ENCODE measurements at regions not wholly inside any gene's neighbourhood (a gene's known extent, or its start where the extent isn't known, plus 50 kb on each side); places are given as distances from the start of the nearest gene placed in this dataset.

DNA sequence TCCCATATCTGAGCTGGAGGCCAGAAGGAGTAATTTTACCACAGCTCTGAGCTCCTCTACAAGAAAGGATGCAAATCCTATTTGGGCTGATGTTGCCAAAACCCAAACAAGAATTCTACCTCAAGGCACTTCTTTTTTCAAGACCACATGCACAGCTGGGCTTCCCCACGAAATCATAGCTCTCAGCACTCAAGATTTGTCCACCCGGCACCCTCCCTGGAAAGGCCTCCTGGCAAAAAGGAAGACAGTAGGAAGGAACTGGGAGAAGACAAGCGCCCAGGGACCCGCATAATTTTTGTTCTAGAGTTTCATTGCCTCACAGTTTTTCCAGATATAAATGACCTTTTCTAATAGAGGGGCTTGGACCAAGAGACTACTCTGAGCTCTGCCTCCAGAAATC is 90.5 kb downstream of the BANF2 start:
- Mint-ChIP-seq H3K27me3 (ENCODE audit: low read depth) (no peaks in the 10 kb centered on the region; the same call in none of the 2 replicates), H3K4me1 (peaks cover 11 to 12% of the 10 kb centered on the region in 2 experiments), H3K27ac (no peak overlapping the region), H3K4me3 (no peak overlapping the region), H3K9me3 (peaks cover 6 to 7% of the 10 kb centered on the region in 2 experiments; a peak in 3 of 5 replicates), H3K36me3 (ENCODE audit: insufficient read depth in 1 of 3, low read depth in 3 of 3) (no peaks in the 10 kb centered on the region; a peak in 1 of 7 replicates)
- no peak overlapping the region for H3K56ac ChIP-seq (ENCODE audit: insufficient read length, low read depth, low read length)
- no peak overlapping the region for H3K9ac ChIP-seq (ENCODE audit: extremely low read depth, insufficient read length, low read length)
- H3K9me3 ChIP-seq (ENCODE audit: control insufficient read depth, low read depth, low read length) = no peaks in the 10 kb centered on the region
- H3K23me2 ChIP-seq (ENCODE audit: insufficient read length, low read depth, low read length, poor library complexity, severe bottlenecking) = no peaks in the 10 kb centered on the region
- no peak overlapping the region for H3K23ac ChIP-seq (ENCODE audit: insufficient read length, low read depth, low read length)
- no peak overlapping the region for H3T11ph ChIP-seq (ENCODE audit: low read length)
- no peaks in the 10 kb centered on the region for H3K4me1 ChIP-seq (ENCODE audit: insufficient read depth, low read length)
- no peaks in the 10 kb centered on the region for H4K20me1 ChIP-seq (ENCODE audit: control insufficient read depth, insufficient read depth, insufficient read length)
- no peak overlapping the region for H3K18ac ChIP-seq (ENCODE audit: insufficient read length, low read depth, low read length)
- H2BK20ac ChIP-seq (ENCODE audit: low read depth, low read length, poor library complexity, severe bottlenecking) = no peak overlapping the region
- no peak overlapping the region for H2BK5ac ChIP-seq (ENCODE audit: insufficient read length, low read length)
- DNase-seq = no peak
- no peak overlapping the region for H3K4me2 ChIP-seq (ENCODE audit: insufficient read depth, insufficient read length, low read length)
- no peak overlapping the region for H3K14ac ChIP-seq (ENCODE audit: insufficient read depth, low read length)
- no peak overlapping the region for H2BK120ac ChIP-seq (ENCODE audit: low read depth, low read length, poor library complexity, severe bottlenecking)
- H3K27me3 ChIP-seq (ENCODE audit: insufficient read depth, low read length) = no peaks in the 10 kb centered on the region
- no peaks in the 10 kb centered on the region for H3K79me2 ChIP-seq (ENCODE audit: insufficient read depth, low read length)
- no peak overlapping the region for H2BK15ac ChIP-seq (ENCODE audit: low read depth, low read length)
- no peak overlapping the region for H4K8ac ChIP-seq (replicated peaks; ENCODE audit: insufficient read length, low read depth, low read length)
- no peak overlapping the region for H3K27ac ChIP-seq (ENCODE audit: insufficient read length, low read depth, low read length)
- no peak overlapping the region for H4K5ac ChIP-seq (ENCODE audit: insufficient read length, low read depth, low read length)
- no peak overlapping the region for H3K4ac ChIP-seq (ENCODE audit: low read depth, low read length)
- no peak overlapping the region for H4K91ac ChIP-seq (ENCODE audit: insufficient read length, low read depth, low read length)
- no peak overlapping the region for H2AFZ ChIP-seq (ENCODE audit: low read length)
- no peaks in the 10 kb centered on the region for H3K79me1 ChIP-seq (ENCODE audit: insufficient read depth, low read depth, low read length, poor library complexity, severe bottlenecking)
- no peak overlapping the region for H2BK12ac ChIP-seq (ENCODE audit: insufficient read length, low read depth, low read length)
- TF ChIP-seq CTCF (conservative IDR thresholded peaks at IDR 0.05) = no peak
- no CpG with 5 or more reads among the region's 4 CpGs for WGBS (ENCODE audit: extremely low coverage, insufficient read length, low lambda C conversion rate)
- H2AK5ac ChIP-seq (ENCODE audit: insufficient read length, low read length) = no peak overlapping the region

Measured in H9 (cell line).